GM06990 (cell line): ENCODE measurements at regions not wholly inside any gene's neighbourhood (a gene's known extent, or its start where the extent isn't known, plus 50 kb on each side); places are given as distances from the start of the nearest gene placed in this dataset.
"Not testable (repeated sequence)": the region's sequence is repeated elsewhere in the genome, so short reads cannot be mapped to it uniquely, and the experiment has no call there.

ENCODE experiments used
- DNase-seq: peaks from one replicate; pipeline ENCODE4 v3.0.0-alpha.2; 2011; ENCODE audit not compliant: insufficient read length; ENCODE audit errors: extremely low read depth
- H3K27me3 ChIP-seq: replicated peaks from 2 replicates; pipeline ENCODE4 v1.6.0; 2011; ENCODE audit warnings: low read length; ENCODE audit not compliant: control insufficient read depth, insufficient read depth
- H3K36me3 ChIP-seq: 2 replicates; pipeline ENCODE4 v1.5.1; 2011; ENCODE audit warnings: low read length; ENCODE audit not compliant: control insufficient read depth, insufficient read depth
- H3K4me3 ChIP-seq: replicated peaks from 2 replicates; pipeline ENCODE4 v1.5.1; 2011; ENCODE audit warnings: low read depth, mild to moderate bottlenecking, control low read depth, low read length
- CTCF ChIP-seq: IDR thresholded peaks from 2 replicates; pipeline ENCODE4 v1.5.1; 2011; ENCODE audit warnings: low read length, control low read depth, mild to moderate bottlenecking, inconsistent platforms; ENCODE audit not compliant: insufficient read depth, poor library complexity, severe bottlenecking

GRCh38 chr12:59067083-59067482 lies 146.8 kb upstream of the LRIG3 start:
- no peaks in the 10 kb centered on the region for H3K36me3 ChIP-seq
- H3K4me3 ChIP-seq, result no peak overlapping the region
- no peaks in the 10 kb centered on the region for H3K27me3 ChIP-seq
- no peak for DNase-seq
- TF ChIP-seq CTCF, result no peak

- no peaks in the 10 kb centered on the region for H3K27me3 ChIP-seq
- no peak for DNase-seq
- TF ChIP-seq CTCF, result no peak
- no peaks in the 10 kb centered on the region for H3K36me3 ChIP-seq
- H3K4me3 ChIP-seq, result no peak overlapping the region
Measured at GRCh38 chr12:59066445-59066844, 146.1 kb upstream of the LRIG3 start.

GRCh38 chr12:59059088-59059935 lies 139.0 kb upstream of the LRIG3 start:
- Histone ChIP-seq H3K4me3 (no peak overlapping the region), H3K27me3 (no peaks in the 10 kb centered on the region), H3K36me3 (no peaks in the 10 kb centered on the region)
- DNase-seq, result no peak
- TF ChIP-seq CTCF, result no peak

- DNase-seq, result no peak
- TF ChIP-seq CTCF, result no peak
- H3K4me3 ChIP-seq, result no peak overlapping the region
- H3K27me3 ChIP-seq, result no peaks in the 10 kb centered on the region
- H3K36me3 ChIP-seq, result no peaks in the 10 kb centered on the region
Measured at GRCh38 chr12:59056966-59057365, 136.7 kb upstream of the LRIG3 start.

- no peak for TF ChIP-seq CTCF
- Histone ChIP-seq H3K36me3 (no peaks in the 10 kb centered on the region), H3K4me3 (no peak overlapping the region), H3K27me3 (no peaks in the 10 kb centered on the region)
- DNase-seq, result no peak
Measured at GRCh38 chr12:59055204-59055860, 135.0 kb upstream of the LRIG3 start.

GRCh38 chr12:59053266-59053899 lies 133.1 kb upstream of the LRIG3 start:
- H3K36me3 ChIP-seq, H3K4me3 ChIP-seq, DNase-seq, H3K27me3 ChIP-seq: not testable (repeated sequence)
